Endothelial cell of umbilical vein (primary cell): ENCODE measurements at regions not wholly inside any gene's neighbourhood (a gene's known extent, or its start where the extent isn't known, plus 50 kb on each side); places are given as distances from the start of the nearest gene placed in this dataset.

ENCODE experiments used
- BruUV-seq: library from RNA; stranded (reverse); fragments of 400-500 nt; replicated peaks from 2 replicates; lab custom pipeline; 2021; lab: Mats Ljungman, UMichigan
- CTCF ChIA-PET: fragments of 300-600, 350-600 bp; sonication (Branson Sonifier 250); formaldehyde crosslinking; loops from one replicate; lab custom pipeline; 2021; ENCODE audit warnings: antibody characterized with exemption, inconsistent platforms; lab: Charles Lee
- POLR2A ChIA-PET: fragments of 300-600, 350-600 bp; sonication (Branson Sonifier 250); formaldehyde crosslinking; loops from one replicate; lab custom pipeline; 2021; ENCODE audit warnings: antibody characterized with exemption, inconsistent platforms; lab: Charles Lee
- DNase-seq: peaks from one replicate; pipeline ENCODE4 v3.0.0-alpha.2; 2011; ENCODE audit warnings: low read depth, low spot score
- FAIRE-seq: peaks from 2 replicates; lab custom pipeline; 2011; peaks lifted over from hg19 to GRCh38; lab: Jason Lieb, UNC
- H2AFZ ChIP-seq: 2 replicates; pipeline ENCODE4 v1.6.0; 2012; ENCODE audit warnings: low read depth, low read length, control low read depth, inconsistent platforms
- H3K27ac ChIP-seq: 2 replicates; pipeline ENCODE4 v1.5.1; 2011; ENCODE audit warnings: low read depth, mild to moderate bottlenecking, control low read depth, low read length, moderate library complexity; ENCODE audit not compliant: insufficient read depth
- H3K27me3 ChIP-seq, 2 experiments: 2 replicates each; pipeline versions ENCODE4 v1.6.0 to v1.6.1; 2011; ENCODE audit warnings: low read length in 2 of 2, mixed read lengths in 1 of 2; ENCODE audit not compliant: control insufficient read depth in 2 of 2, insufficient read depth in 2 of 2
- H3K36me3 ChIP-seq, 2 experiments: 2 replicates in 1 of 2; 3 replicates in 1 of 2; pipeline ENCODE4 v1.5.1; 2011; ENCODE audit warnings: low read length in 2 of 2, mild to moderate bottlenecking in 1 of 2, moderate library complexity in 1 of 2; ENCODE audit not compliant: control insufficient read depth in 2 of 2, insufficient read depth in 2 of 2; ENCODE audit errors: extremely low read depth in 1 of 2
- H3K4me1 ChIP-seq: 3 replicates; pipeline ENCODE4 v1.5.1; 2011; ENCODE audit warnings: mild to moderate bottlenecking, low read length; ENCODE audit not compliant: control insufficient read depth, insufficient read depth; ENCODE audit errors: extremely low read depth
- H3K4me2 ChIP-seq: 2 replicates; pipeline ENCODE4 v1.6.1; 2011; ENCODE audit warnings: low read length, control low read depth, mixed read lengths; ENCODE audit not compliant: insufficient read depth
- H3K4me3 ChIP-seq, 3 experiments: fragments of 200-600 bp in 1 of 3; sonication (generic), shearing (Covaris generic) in 1 of 3; replicated peaks in 1 of 3; 2 replicates each; pipeline ENCODE4 v1.5.1; 2011 to 2016; ENCODE audit warnings: control low read depth in 3 of 3, low read length in 3 of 3, mild to moderate bottlenecking in 2 of 3, inconsistent platforms in 1 of 3, low read depth in 1 of 3, moderate library complexity in 1 of 3; ENCODE audit not compliant: insufficient read depth in 1 of 3
- H3K79me2 ChIP-seq: 2 replicates; pipeline ENCODE4 v1.6.0; 2012; ENCODE audit warnings: low read length, inconsistent platforms; ENCODE audit not compliant: control insufficient read depth, insufficient read depth
- H3K9ac ChIP-seq: replicated peaks from 2 replicates; pipeline ENCODE3; 2011; ENCODE audit warnings: low read length, control low read depth; ENCODE audit not compliant: insufficient read depth; ENCODE audit errors: extremely low read depth
- H3K9me1 ChIP-seq: replicated peaks from 3 replicates; pipeline ENCODE4 v1.6.0; 2011; ENCODE audit warnings: mild to moderate bottlenecking, low read length; ENCODE audit not compliant: control insufficient read depth, insufficient read depth; ENCODE audit errors: extremely low read depth
- H3K9me3 ChIP-seq: replicated peaks from 2 replicates; pipeline ENCODE4 v1.5.1; 2012; ENCODE audit warnings: low read length, inconsistent platforms; ENCODE audit not compliant: control insufficient read depth, insufficient read depth
- H4K20me1 ChIP-seq: replicated peaks from 2 replicates; pipeline ENCODE3; 2011; ENCODE audit warnings: mild to moderate bottlenecking, low read length; ENCODE audit not compliant: control insufficient read depth, insufficient read depth; ENCODE audit errors: extremely low read depth
- EZH2 ChIP-seq: IDR thresholded peaks from 2 replicates; pipeline ENCODE4 v1.6.1; 2012; ENCODE audit warnings: borderline replicate concordance, low read depth, mild to moderate bottlenecking, moderate library complexity, low read length, inconsistent platforms; ENCODE audit not compliant: severe bottlenecking
- FOS ChIP-seq: IDR thresholded peaks from 2 replicates; pipeline ENCODE4 v1.6.1; 2011; ENCODE audit warnings: mild to moderate bottlenecking, low read length, moderate library complexity, borderline replicate concordance; ENCODE audit not compliant: insufficient read depth
- GATA2 ChIP-seq: IDR thresholded peaks from 2 replicates; pipeline ENCODE4 v1.7.0; 2011; ENCODE audit warnings: low read depth, mild to moderate bottlenecking, moderate library complexity, mixed read lengths, low read length; ENCODE audit not compliant: insufficient read length, insufficient read depth
- JUN ChIP-seq: IDR thresholded peaks from 2 replicates; pipeline ENCODE4 v1.6.1; 2011; ENCODE audit warnings: borderline replicate concordance, low read depth; ENCODE audit not compliant: insufficient read length, insufficient read depth
- MYC ChIP-seq: IDR thresholded peaks from one replicate; pipeline ENCODE4 v1.6.1; 2011; ENCODE audit warnings: mild to moderate bottlenecking, low read depth, low read length
- POLR2A ChIP-seq: IDR thresholded peaks from 2 replicates; pipeline ENCODE4 v1.6.1; 2012; ENCODE audit warnings: low read depth, mild to moderate bottlenecking, control low read depth, low read length
- POLR2AphosphoS5 ChIP-seq: IDR thresholded peaks from 2 replicates; pipeline ENCODE4 v1.6.1; 2012; ENCODE audit warnings: low read depth, mild to moderate bottlenecking, control low read depth, low read length, moderate library complexity; ENCODE audit not compliant: insufficient read depth
- dilution Hi-C: fragments of 300-500 bp; cut with MboI; formaldehyde crosslinking; loops from one replicate; pipeline ENCODE4 v1.15.0; 2019; ENCODE audit warnings: low sequenced_read_pairs; ENCODE audit not compliant: extremely low pct_ligation_motif_present
- intact Hi-C: fragments of 100-400 bp; cut with micrococcal nuclease; formaldehyde crosslinking; loops from one replicate; pipeline ENCODE4 v1.10.0; 2022
- TF ChIP-seq, protein P1 (sequence below), 2 donors: IDR thresholded peaks; 1 replicate in 1 of 2; 2 replicates in 1 of 2; pipeline ENCODE4 v1.5.1; 2011; ENCODE audit warnings: low read length in 2 of 2, mild to moderate bottlenecking in 2 of 2, moderate library complexity in 2 of 2, control low read depth in 1 of 2, inconsistent platforms in 1 of 2, low read depth in 1 of 2; ENCODE audit not compliant: insufficient read depth in 1 of 2; ENCODE audit errors: extremely low read depth in 1 of 2
- TF ChIP-seq, protein P2 (sequence below): IDR thresholded peaks from 2 replicates; pipeline ENCODE4 v1.6.1; 2011; ENCODE audit not compliant: insufficient read depth, insufficient read length

DNA sequence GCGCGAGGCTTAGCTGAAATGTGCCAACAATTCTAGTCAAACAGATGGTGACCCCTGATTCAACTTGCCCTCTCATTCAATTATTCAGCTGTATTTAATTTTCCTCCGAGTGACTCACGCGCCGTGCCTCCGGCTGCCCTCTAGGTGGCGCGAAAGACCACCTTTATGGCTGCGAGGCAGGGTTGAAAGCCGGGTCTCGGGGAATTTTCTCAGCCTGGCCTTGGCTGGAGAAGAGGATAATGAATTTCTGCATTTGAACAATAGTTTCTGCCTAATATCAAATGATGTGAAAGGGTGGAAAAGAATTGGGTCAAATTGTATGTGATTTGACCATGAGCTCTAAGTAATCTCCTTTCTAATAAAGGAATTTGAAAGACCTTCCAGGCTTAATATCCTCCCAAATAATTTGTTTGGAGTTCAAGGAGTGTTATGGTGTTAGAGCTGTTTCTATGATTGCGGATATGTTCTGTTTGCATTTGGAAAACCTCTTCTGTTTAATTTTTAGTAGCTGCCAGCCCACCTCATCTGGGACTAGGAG, 310.9 kb downstream of the ZNF536 start:
- Histone ChIP-seq H3K27me3 (no peaks in the 10 kb centered on the region), H3K9me1 (no peaks in the 10 kb centered on the region), H4K20me1 (no peaks in the 10 kb centered on the region), H3K79me2 (no peaks in the 10 kb centered on the region), H3K9ac (no peak overlapping the region), H2AFZ (no peak overlapping the region), H3K4me3 (no peak overlapping the region), H3K4me2 (no peak overlapping the region), H3K4me1 (peaks cover 4% of the 10 kb centered on the region), H3K27ac (no peak overlapping the region), H3K36me3 (no peaks in the 10 kb centered on the region), H3K9me3 (no peaks in the 10 kb centered on the region)
- intact Hi-C loops (loop anchor here (1.0 to 2.0 kb wide), 4 partner anchors 674 to 1888 kb away; no protein-coding TSS in a partner anchor), dilution Hi-C loops (no loop called here)
- DNase-seq (peak; percentile 83), FAIRE-seq (peak; percentile 90)
- TF ChIP-seq FOS (peak; percentile 89), JUN (peak; percentile 48), MYC (no peak), POLR2AphosphoS5 (no peak), EZH2 (no peak), POLR2A (no peak), GATA2 (no peak)
- TF ChIP-seq, protein P1, sequence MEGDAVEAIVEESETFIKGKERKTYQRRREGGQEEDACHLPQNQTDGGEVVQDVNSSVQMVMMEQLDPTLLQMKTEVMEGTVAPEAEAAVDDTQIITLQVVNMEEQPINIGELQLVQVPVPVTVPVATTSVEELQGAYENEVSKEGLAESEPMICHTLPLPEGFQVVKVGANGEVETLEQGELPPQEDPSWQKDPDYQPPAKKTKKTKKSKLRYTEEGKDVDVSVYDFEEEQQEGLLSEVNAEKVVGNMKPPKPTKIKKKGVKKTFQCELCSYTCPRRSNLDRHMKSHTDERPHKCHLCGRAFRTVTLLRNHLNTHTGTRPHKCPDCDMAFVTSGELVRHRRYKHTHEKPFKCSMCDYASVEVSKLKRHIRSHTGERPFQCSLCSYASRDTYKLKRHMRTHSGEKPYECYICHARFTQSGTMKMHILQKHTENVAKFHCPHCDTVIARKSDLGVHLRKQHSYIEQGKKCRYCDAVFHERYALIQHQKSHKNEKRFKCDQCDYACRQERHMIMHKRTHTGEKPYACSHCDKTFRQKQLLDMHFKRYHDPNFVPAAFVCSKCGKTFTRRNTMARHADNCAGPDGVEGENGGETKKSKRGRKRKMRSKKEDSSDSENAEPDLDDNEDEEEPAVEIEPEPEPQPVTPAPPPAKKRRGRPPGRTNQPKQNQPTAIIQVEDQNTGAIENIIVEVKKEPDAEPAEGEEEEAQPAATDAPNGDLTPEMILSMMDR (IDR thresholded peaks at IDR 0.05; ENCODE audit: extremely low read depth in 1 of 2, insufficient read depth in 1 of 2, low read depth in 1 of 2, low read length in 2 of 2): peak; percentile 78 to 94
- TF ChIP-seq, protein P2, sequence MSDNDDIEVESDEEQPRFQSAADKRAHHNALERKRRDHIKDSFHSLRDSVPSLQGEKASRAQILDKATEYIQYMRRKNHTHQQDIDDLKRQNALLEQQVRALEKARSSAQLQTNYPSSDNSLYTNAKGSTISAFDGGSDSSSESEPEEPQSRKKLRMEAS: no peak
- BruUV-seq: no TSS peak
- ChIA-PET CTCF (interaction anchor here (0.6 to 4.2 kb wide), 33 partner anchors 9 to 1974 kb away, joined by 3 to 117 read pairs (median 4); partner anchors contain the start of gene ZNF507), POLR2A (no interaction called here)
